IMR-90 (cell line): ENCODE measurements at regions not wholly inside any gene's neighbourhood (a gene's known extent, or its start where the extent isn't known, plus 50 kb on each side); places are given as distances from the start of the nearest gene placed in this dataset.

Source experiments
- BHLHE40 ChIP-seq: fragments of 150-350 bp; IDR thresholded peaks from 2 replicates; pipeline ENCODE4 v1.6.1; 2016; ENCODE audit warnings: mild to moderate bottlenecking, low read depth, low read length
- CEBPB ChIP-seq: IDR thresholded peaks from 2 replicates; pipeline ENCODE4 v1.6.1; 2012; ENCODE audit warnings: low read depth, low read length, improper control_type of control experiment
- MAFK ChIP-seq: IDR thresholded peaks from 2 replicates; pipeline ENCODE4 v1.6.1; 2012; ENCODE audit warnings: low read depth, low read length, improper control_type of control experiment
- MAZ ChIP-seq: IDR thresholded peaks from 2 replicates; pipeline ENCODE4 v1.6.1; 2012; ENCODE audit warnings: low read depth, mild to moderate bottlenecking, low read length, improper control_type of control experiment, moderate library complexity, borderline replicate concordance
- MXI1 ChIP-seq: IDR thresholded peaks from 2 replicates; pipeline ENCODE4 v1.6.1; 2012; ENCODE audit warnings: low read depth, mild to moderate bottlenecking, low read length, moderate library complexity, borderline replicate concordance
- POLR2A ChIP-seq: IDR thresholded peaks from 2 replicates; pipeline ENCODE4 v1.6.1; 2012; ENCODE audit warnings: mild to moderate bottlenecking, low read depth, low read length
- RAD21 ChIP-seq: IDR thresholded peaks from 2 replicates; pipeline ENCODE4 v1.6.1; 2012; ENCODE audit warnings: low read length, improper control_type of control experiment
- RCOR1 ChIP-seq: IDR thresholded peaks from 2 replicates; pipeline ENCODE4 v1.6.1; 2012; ENCODE audit warnings: mild to moderate bottlenecking, low read length, improper control_type of control experiment; ENCODE audit not compliant: insufficient replicate concordance
- RFX5 ChIP-seq: IDR thresholded peaks from 2 replicates; pipeline ENCODE4 v1.8.0; 2012; ENCODE audit warnings: low read depth, mild to moderate bottlenecking, low read length, moderate library complexity
- SMC3 ChIP-seq: fragments of 150-350 bp; IDR thresholded peaks from 2 replicates; pipeline ENCODE4 v1.6.1; 2016; ENCODE audit warnings: low read depth, mild to moderate bottlenecking, antibody characterized with exemption, low read length, moderate library complexity
- TF ChIP-seq, protein P1 (sequence below): conservative IDR thresholded peaks from 2 replicates; pipeline ENCODE4 v1.5.1; 2012; ENCODE audit warnings: mild to moderate bottlenecking, low read depth, low read length, improper control_type of control experiment

DNA sequence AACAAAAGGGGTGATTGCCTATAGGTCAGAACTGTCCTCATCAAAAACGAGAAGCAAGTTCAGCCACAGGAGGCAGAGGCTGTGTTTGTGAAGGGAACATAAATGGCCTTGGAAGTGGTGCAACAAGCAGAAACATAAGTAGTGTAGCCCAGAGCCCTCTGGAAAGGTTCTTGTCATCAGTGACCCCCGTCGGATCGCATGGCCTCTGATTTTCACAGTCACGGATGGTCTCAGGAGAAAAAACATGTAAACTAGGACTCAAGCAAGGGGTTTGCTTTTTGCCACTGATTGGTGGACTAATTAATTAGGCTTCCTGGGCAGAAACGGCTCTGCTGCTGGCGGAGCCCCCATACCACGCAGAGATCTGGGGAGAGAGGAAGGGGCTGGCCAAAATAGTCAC lies 496.5 kb upstream of the MKI67 start:
- TF ChIP-seq, protein P1, sequence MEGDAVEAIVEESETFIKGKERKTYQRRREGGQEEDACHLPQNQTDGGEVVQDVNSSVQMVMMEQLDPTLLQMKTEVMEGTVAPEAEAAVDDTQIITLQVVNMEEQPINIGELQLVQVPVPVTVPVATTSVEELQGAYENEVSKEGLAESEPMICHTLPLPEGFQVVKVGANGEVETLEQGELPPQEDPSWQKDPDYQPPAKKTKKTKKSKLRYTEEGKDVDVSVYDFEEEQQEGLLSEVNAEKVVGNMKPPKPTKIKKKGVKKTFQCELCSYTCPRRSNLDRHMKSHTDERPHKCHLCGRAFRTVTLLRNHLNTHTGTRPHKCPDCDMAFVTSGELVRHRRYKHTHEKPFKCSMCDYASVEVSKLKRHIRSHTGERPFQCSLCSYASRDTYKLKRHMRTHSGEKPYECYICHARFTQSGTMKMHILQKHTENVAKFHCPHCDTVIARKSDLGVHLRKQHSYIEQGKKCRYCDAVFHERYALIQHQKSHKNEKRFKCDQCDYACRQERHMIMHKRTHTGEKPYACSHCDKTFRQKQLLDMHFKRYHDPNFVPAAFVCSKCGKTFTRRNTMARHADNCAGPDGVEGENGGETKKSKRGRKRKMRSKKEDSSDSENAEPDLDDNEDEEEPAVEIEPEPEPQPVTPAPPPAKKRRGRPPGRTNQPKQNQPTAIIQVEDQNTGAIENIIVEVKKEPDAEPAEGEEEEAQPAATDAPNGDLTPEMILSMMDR, result no peak
- no peak for TF ChIP-seq POLR2A
- no peak for TF ChIP-seq BHLHE40
- TF ChIP-seq MXI1, result no peak
- no peak for TF ChIP-seq MAZ
- TF ChIP-seq CEBPB, result no peak
- TF ChIP-seq RFX5, result no peak
- no peak for TF ChIP-seq RCOR1
- no peak for TF ChIP-seq MAFK
- no peak for TF ChIP-seq SMC3
- no peak for TF ChIP-seq RAD21
